ENCODE measurements at regions not wholly inside any gene's neighbourhood (a gene's known extent, or its start where the extent isn't known, plus 50 kb on each side); places are given as distances from the start of the nearest gene placed in this dataset.

DNA sequence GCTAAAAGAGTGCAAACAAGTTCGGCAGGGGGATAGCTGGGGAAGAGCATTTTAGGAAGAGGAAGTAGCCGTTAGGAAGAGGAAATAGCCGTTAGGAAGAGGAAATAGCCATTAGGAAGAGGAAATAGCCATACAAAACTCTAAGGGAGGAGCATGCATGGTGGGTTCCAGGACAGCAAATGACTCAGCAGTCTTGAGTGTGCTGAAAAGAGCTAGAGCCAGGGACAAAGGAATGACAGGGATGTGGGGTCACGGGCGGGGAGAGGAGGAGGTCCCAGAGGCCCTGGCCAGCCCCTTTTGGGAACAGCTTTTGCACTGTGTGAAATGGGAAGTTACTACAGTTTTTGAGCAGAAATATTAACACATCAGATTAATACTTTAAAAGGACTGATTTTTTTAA, 882.6 kb downstream of the TRIML1 start:
- TF ChIP-seq, protein P1, sequence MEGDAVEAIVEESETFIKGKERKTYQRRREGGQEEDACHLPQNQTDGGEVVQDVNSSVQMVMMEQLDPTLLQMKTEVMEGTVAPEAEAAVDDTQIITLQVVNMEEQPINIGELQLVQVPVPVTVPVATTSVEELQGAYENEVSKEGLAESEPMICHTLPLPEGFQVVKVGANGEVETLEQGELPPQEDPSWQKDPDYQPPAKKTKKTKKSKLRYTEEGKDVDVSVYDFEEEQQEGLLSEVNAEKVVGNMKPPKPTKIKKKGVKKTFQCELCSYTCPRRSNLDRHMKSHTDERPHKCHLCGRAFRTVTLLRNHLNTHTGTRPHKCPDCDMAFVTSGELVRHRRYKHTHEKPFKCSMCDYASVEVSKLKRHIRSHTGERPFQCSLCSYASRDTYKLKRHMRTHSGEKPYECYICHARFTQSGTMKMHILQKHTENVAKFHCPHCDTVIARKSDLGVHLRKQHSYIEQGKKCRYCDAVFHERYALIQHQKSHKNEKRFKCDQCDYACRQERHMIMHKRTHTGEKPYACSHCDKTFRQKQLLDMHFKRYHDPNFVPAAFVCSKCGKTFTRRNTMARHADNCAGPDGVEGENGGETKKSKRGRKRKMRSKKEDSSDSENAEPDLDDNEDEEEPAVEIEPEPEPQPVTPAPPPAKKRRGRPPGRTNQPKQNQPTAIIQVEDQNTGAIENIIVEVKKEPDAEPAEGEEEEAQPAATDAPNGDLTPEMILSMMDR (conservative IDR thresholded peaks at IDR 0.05; ENCODE audit: low read depth, low read length) = no peak
- no peak for TF ChIP-seq EZH2 (IDR thresholded peaks at IDR 0.05; ENCODE audit: low read length, unreplicated experiment)
- no peak for TF ChIP-seq EZH2phosphoT487 (IDR thresholded peaks at IDR 0.05; ENCODE audit: borderline replicate concordance, low read length)
- POLR2A ChIA-PET (ENCODE audit: unreplicated experiment) = no interaction called here
- ATAC-seq (no peak), DNase-seq (peak; percentile 22)
- BruUV-seq (replicated peaks) = no TSS peak
- no peak overlapping the region for H3K4me3 ChIP-seq (ENCODE audit: low read length)
- no peaks in the 10 kb centered on the region for H4K20me1 ChIP-seq (ENCODE audit: low read length)
- H3K36me3 ChIP-seq (ENCODE audit: low read depth, low read length) = no peaks in the 10 kb centered on the region
- peak overlapping the region; percentile 48; the same call in 1 of the 2 replicates for H2AFZ ChIP-seq (ENCODE audit: low read length)
- H3K9me2 ChIP-seq (replicated peaks; ENCODE audit: low read length) = no peaks in the 10 kb centered on the region
- intact Hi-C loops (cut with micrococcal nuclease) = no loop called here
- H3K9ac ChIP-seq (ENCODE audit: low read length) = no peak overlapping the region
- H3K4me1 ChIP-seq (ENCODE audit: insufficient read depth, low read length) = peaks cover 5% of the 10 kb centered on the region
- H3K9me3 ChIP-seq (ENCODE audit: low read length) = no peaks in the 10 kb centered on the region
- no peaks in the 10 kb centered on the region for H3K27me3 ChIP-seq (ENCODE audit: low read length)
- CTCF ChIA-PET = no interaction called here
- H3F3A ChIP-seq (ENCODE audit: low read length, unreplicated experiment) = no peaks in the 10 kb centered on the region
- 0 out of 2 replicates have a peak overlapping the region, but pooled peaks have one; percentile 19 for H3K4me2 ChIP-seq (ENCODE audit: low read length)
- peak overlapping the region; percentile 20; the same call in 1 of the 2 replicates for H3K27ac ChIP-seq (ENCODE audit: low read length)
- no peaks in the 10 kb centered on the region for H3K79me2 ChIP-seq (ENCODE audit: low read length)

DNA sequence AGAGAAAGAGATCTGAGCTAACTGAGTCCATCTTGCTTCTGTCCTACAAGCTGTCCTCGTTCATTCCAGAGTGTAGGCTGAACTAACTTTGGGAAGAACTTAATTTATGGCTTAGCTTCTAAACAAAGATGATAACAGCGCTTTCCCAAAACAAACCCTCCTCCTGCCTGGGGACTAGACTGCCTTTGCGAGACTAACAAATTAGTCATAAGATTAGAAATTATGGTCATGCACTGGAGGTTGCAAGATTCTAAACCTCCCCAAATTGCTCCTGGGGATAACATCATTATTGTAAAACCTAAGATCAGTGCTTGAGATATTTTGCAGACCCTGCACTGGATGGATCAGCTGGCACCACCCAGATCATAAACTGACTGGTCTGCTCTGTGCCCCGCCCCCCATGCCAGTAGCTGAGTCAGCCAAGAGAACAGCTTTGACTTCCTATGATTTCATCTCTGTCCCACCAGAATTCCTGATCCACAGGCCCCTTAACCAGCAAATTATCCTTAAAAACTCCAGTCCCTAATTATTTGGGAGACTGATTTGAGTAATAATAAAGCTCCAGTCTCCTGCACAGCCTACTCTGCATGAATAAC, 883.3 kb downstream of the TRIML1 start:
- ATAC-seq = no peak
- H3K79me2 ChIP-seq (ENCODE audit: low read length) = no peaks in the 10 kb centered on the region
- no peak overlapping the region for H3K4me3 ChIP-seq (ENCODE audit: low read length)
- ChIA-PET POLR2A (ENCODE audit: unreplicated experiment) (no interaction called here), CTCF (no interaction called here)
- H3K27ac ChIP-seq (ENCODE audit: low read length) = peak overlapping the region; percentile 20; the same call in 1 of the 2 replicates
- intact Hi-C loops (cut with micrococcal nuclease) = no loop called here
- no peaks in the 10 kb centered on the region for H4K20me1 ChIP-seq (ENCODE audit: low read length)
- H3K4me2 ChIP-seq (ENCODE audit: low read length) = 0 out of 2 replicates have a peak overlapping the region, but pooled peaks have one; percentile 19
- no peaks in the 10 kb centered on the region for H3K9me2 ChIP-seq (replicated peaks; ENCODE audit: low read length)
- H3K4me1 ChIP-seq (ENCODE audit: insufficient read depth, low read length) = peaks cover 5% of the 10 kb centered on the region
- H3K9ac ChIP-seq (ENCODE audit: low read length) = no peak overlapping the region
- no TSS peak for BruUV-seq (replicated peaks)
- no peaks in the 10 kb centered on the region for H3K9me3 ChIP-seq (ENCODE audit: low read length)
- peak; percentile 38 for DNase-seq
- H3F3A ChIP-seq (ENCODE audit: low read length, unreplicated experiment) = no peaks in the 10 kb centered on the region
- TF ChIP-seq EZH2 (IDR thresholded peaks at IDR 0.05; ENCODE audit: low read length, unreplicated experiment) (no peak), EZH2phosphoT487 (IDR thresholded peaks at IDR 0.05; ENCODE audit: borderline replicate concordance, low read length) (no peak)
- TF ChIP-seq, protein P1 (conservative IDR thresholded peaks at IDR 0.05; ENCODE audit: low read depth, low read length) = no peak
- H3K27me3 ChIP-seq (ENCODE audit: low read length) = no peaks in the 10 kb centered on the region
- H3K36me3 ChIP-seq (ENCODE audit: low read depth, low read length) = no peaks in the 10 kb centered on the region
- H2AFZ ChIP-seq (ENCODE audit: low read length) = peak overlapping the region; percentile 48; the same call in 1 of the 2 replicates

GRCh38 chr4:189029976-189030504, 890.8 kb downstream of the TRIML1 start:
- H3K4me2 ChIP-seq (ENCODE audit: low read length) = no peak overlapping the region
- no peak for TF ChIP-seq EZH2 (IDR thresholded peaks at IDR 0.05; ENCODE audit: low read length, unreplicated experiment)
- TF ChIP-seq, protein P1 (conservative IDR thresholded peaks at IDR 0.05; ENCODE audit: low read depth, low read length) = no peak
- TF ChIP-seq EZH2phosphoT487 (IDR thresholded peaks at IDR 0.05; ENCODE audit: borderline replicate concordance, low read length) = no peak
- no peaks in the 10 kb centered on the region for H3F3A ChIP-seq (ENCODE audit: low read length, unreplicated experiment)
- intact Hi-C loops (cut with micrococcal nuclease) = no loop called here
- no peak overlapping the region for H2AFZ ChIP-seq (ENCODE audit: low read length)
- H3K9me3 ChIP-seq (ENCODE audit: low read length) = no peaks in the 10 kb centered on the region
- DNase-seq (no peak), ATAC-seq (no peak)
- H4K20me1 ChIP-seq (ENCODE audit: low read length) = no peaks in the 10 kb centered on the region
- no peaks in the 10 kb centered on the region for H3K36me3 ChIP-seq (ENCODE audit: low read depth, low read length)
- H3K4me3 ChIP-seq (ENCODE audit: low read length) = no peak overlapping the region
- POLR2A ChIA-PET (ENCODE audit: unreplicated experiment) = no interaction called here
- no peaks in the 10 kb centered on the region for H3K27me3 ChIP-seq (ENCODE audit: low read length)
- BruUV-seq (replicated peaks) = no TSS peak
- no peak overlapping the region for H3K27ac ChIP-seq (ENCODE audit: low read length)
- no peak overlapping the region for H3K9ac ChIP-seq (ENCODE audit: low read length)
- H3K79me2 ChIP-seq (ENCODE audit: low read length) = no peaks in the 10 kb centered on the region
- CTCF ChIA-PET = no interaction called here
- H3K4me1 ChIP-seq (ENCODE audit: insufficient read depth, low read length) = no peaks in the 10 kb centered on the region
- H3K9me2 ChIP-seq (replicated peaks; ENCODE audit: low read length) = no peaks in the 10 kb centered on the region

Measured in PC-3 (cell line).